K562 (cell line): ENCODE measurements at regions not wholly inside any gene's neighbourhood (a gene's known extent, or its start where the extent isn't known, plus 50 kb on each side); places are given as distances from the start of the nearest gene placed in this dataset.

Experiments used
- ATAC-seq: fragments of 200-7000 bp; cut with Tn5 transposase; 3 replicates; pipeline ENCODE4 v1.9.1; 2020; ENCODE audit warnings: moderate library complexity
- BruUV-seq: library from RNA; stranded (reverse); fragments of 400-500 nt; replicated peaks from 2 replicates; lab custom pipeline; 2021; lab: Mats Ljungman, UMichigan
- CTCF ChIA-PET: fragments of 300-600 bp; formaldehyde crosslinking; extraction: SDS; loops from one replicate; lab custom pipeline; 2021; ENCODE audit warnings: low intra/inter-chr PET ratio; lab: Yijun Ruan, JAX
- POLR2A ChIA-PET: fragments of 300-600, 350-650 bp; sonication (Branson Sonifier 250); formaldehyde crosslinking; extraction: SDS; loops from one replicate; lab custom pipeline; 2021; ENCODE audit warnings: antibody characterized with exemption, inconsistent platforms; lab: Yijun Ruan, JAX
- DNase-seq, 4 experiments: peaks; one replicate each; pipeline versions ENCODE4 v3.0.0 to v3.0.0-alpha.2; 2011 to 2018; ENCODE audit warnings: low spot score in 3 of 4, mixed read lengths in 3 of 4; ENCODE audit errors: extremely low read depth in 1 of 4
- FAIRE-seq: peaks from 2 replicates; lab custom pipeline; 2011; peaks lifted over from hg19 to GRCh38; lab: Jason Lieb, UNC
- H2AFZ ChIP-seq: 2 replicates; pipeline ENCODE4 v1.6.0; 2011; ENCODE audit warnings: low read depth, low read length, control low read depth, inconsistent platforms
- H3K27ac ChIP-seq: fragments of 200-600 bp; 3 replicates; pipeline ENCODE4 v1.8.0; 2011; ENCODE audit warnings: low read depth, mild to moderate bottlenecking, control low read depth, inconsistent platforms, low read length, moderate library complexity, mixed read lengths; ENCODE audit errors: extremely low read depth
- H3K27me3 ChIP-seq, 2 experiments: fragments of 300-600 bp in 1 of 2; 2 replicates in 1 of 2; 3 replicates in 1 of 2; pipeline versions ENCODE4 v1.6.0 to v1.8.0; 2011; ENCODE audit warnings: inconsistent platforms in 2 of 2, low read length in 2 of 2, mild to moderate bottlenecking in 1 of 2, mixed read lengths in 1 of 2, moderate library complexity in 1 of 2; ENCODE audit not compliant: control insufficient read depth in 2 of 2, insufficient read depth in 2 of 2
- H3K36me3 ChIP-seq: fragments of 300-600 bp; 3 replicates; pipeline ENCODE4 v1.8.0; 2011; ENCODE audit warnings: mild to moderate bottlenecking, low read length, inconsistent platforms; ENCODE audit not compliant: control insufficient read depth, insufficient read depth
- H3K4me1 ChIP-seq, 2 experiments: fragments of 200-600 bp in 1 of 2; replicated peaks in 1 of 2; 2 replicates in 1 of 2; 3 replicates in 1 of 2; pipeline versions ENCODE4 v1.5.1 to v1.8.0; 2011; ENCODE audit warnings: inconsistent platforms in 2 of 2, low read length in 2 of 2, mild to moderate bottlenecking in 1 of 2, mixed read lengths in 1 of 2, moderate library complexity in 1 of 2; ENCODE audit not compliant: control insufficient read depth in 2 of 2, insufficient read depth in 2 of 2
- H3K4me2 ChIP-seq: 2 replicates; pipeline ENCODE4 v1.6.1; 2011; ENCODE audit warnings: low read length, control low read depth, inconsistent platforms, mixed read lengths; ENCODE audit not compliant: insufficient read depth
- H3K4me3 ChIP-seq: fragments of 200-600 bp; sonication (generic), shearing (Covaris generic); 2 replicates; pipeline ENCODE4 v1.5.1; 2016; ENCODE audit warnings: control low read depth, inconsistent platforms
- H3K79me2 ChIP-seq: fragments of 200-600 bp; 3 replicates; pipeline ENCODE4 v1.8.0; 2011; ENCODE audit warnings: low read length, inconsistent platforms; ENCODE audit not compliant: control insufficient read depth, insufficient read depth
- H3K9ac ChIP-seq, 2 experiments: 2 replicates each; pipeline versions ENCODE4 v1.6.0 to v1.6.1; 2011; ENCODE audit warnings: low read depth in 2 of 2, low read length in 2 of 2, control low read depth in 1 of 2, inconsistent platforms in 1 of 2, mild to moderate bottlenecking in 1 of 2, mixed read lengths in 1 of 2; ENCODE audit not compliant: insufficient read depth in 1 of 2
- H3K9me1 ChIP-seq: one replicate; pipeline ENCODE4 v1.6.0; 2011; ENCODE audit warnings: inconsistent platforms, mild to moderate bottlenecking, low read length, moderate library complexity; ENCODE audit not compliant: control insufficient read depth, insufficient read depth
- H3K9me3 ChIP-seq: replicated peaks from 2 replicates; pipeline ENCODE4 v1.5.1; 2011; ENCODE audit warnings: low read depth, low read length, inconsistent platforms; ENCODE audit not compliant: control insufficient read depth, insufficient read depth
- H4K20me1 ChIP-seq: replicated peaks from 2 replicates; pipeline ENCODE4 v1.6.1; 2011; ENCODE audit warnings: low read length, inconsistent platforms, mixed read lengths; ENCODE audit not compliant: control insufficient read depth, insufficient read depth
- MXI1 ChIP-seq: IDR thresholded peaks from 2 replicates; pipeline ENCODE4 v1.6.1; 2011; ENCODE audit warnings: low read depth, mild to moderate bottlenecking, improper control_type of control experiment, low read length
- NFIC ChIP-seq: fragments of 450-650 bp; IDR thresholded peaks from 2 replicates; pipeline ENCODE4 v1.6.1; 2017; ENCODE audit warnings: mild to moderate bottlenecking, inconsistent platforms
- SP2 ChIP-seq: IDR thresholded peaks from 2 replicates; pipeline ENCODE4 v1.6.1; 2011; ENCODE audit warnings: mild to moderate bottlenecking, low read depth, low read length, moderate library complexity; ENCODE audit not compliant: poor library complexity, severe bottlenecking; ENCODE audit errors: extremely low read depth
- TFAM ChIP-seq: fragments of 250-450 bp; sonication (Bioruptor Pico); conservative IDR thresholded peaks from 2 replicates; pipeline ENCODE4 v1.5.0; 2021; ENCODE audit warnings: mild to moderate bottlenecking, moderate library complexity
- ZNF57 ChIP-seq: fragments of 450-650 bp; formaldehyde crosslinking; IDR thresholded peaks from 2 replicates; pipeline ENCODE4 v1.4.0; 2020; ENCODE audit warnings: mild to moderate bottlenecking, moderate library complexity
- ZNF589 ChIP-seq: fragments of 200-800 bp; sonication (Bioruptor generic); IDR thresholded peaks from 2 replicates; pipeline ENCODE4 v1.6.1; 2016; ENCODE audit warnings: low read depth, missing genetic modification characterization, missing compliant biosample characterization
- WGBS: fragments of 100-300 bp; shearing (Covaris generic); methylation state at CpG from one replicate; pipeline ENCODE4 v1.1.6; 2016; ENCODE audit warnings: low coverage, mixed read lengths; ENCODE audit not compliant: insufficient coverage; ENCODE audit errors: missing lambda C conversion rate; 5-methylcytosine and 5-hydroxymethylcytosine counted together
- in situ Hi-C: fragments of 300-500 bp; cut with MboI; formaldehyde crosslinking; loops from 4 replicates; pipeline ENCODE4 v1.15.0; 2018; ENCODE audit warnings: inconsistent platforms, mixed read lengths
- intact Hi-C: fragments of 100-400 bp; cut with micrococcal nuclease; formaldehyde crosslinking; loops from 2 replicates; pipeline ENCODE4 v1.14.2; 2022
- TF ChIP-seq, protein P1 (sequence below): fragments of 250-450 bp; sonication (Bioruptor Pico); IDR thresholded peaks from 2 replicates; pipeline ENCODE4 v1.5.0; 2022; ENCODE audit warnings: mild to moderate bottlenecking
- TF ChIP-seq, protein P2 (sequence below): sonication (generic); formaldehyde crosslinking; IDR thresholded peaks from 2 replicates; pipeline ENCODE4 v1.8.0; 2023; ENCODE audit warnings: mild to moderate bottlenecking, missing genetic modification reagents
- TF ChIP-seq, protein P3 (sequence below): sonication (generic); formaldehyde crosslinking; IDR thresholded peaks from 2 replicates; pipeline ENCODE4 v1.8.0; 2023; ENCODE audit warnings: missing genetic modification reagents, mild to moderate bottlenecking, borderline replicate concordance

DNA sequence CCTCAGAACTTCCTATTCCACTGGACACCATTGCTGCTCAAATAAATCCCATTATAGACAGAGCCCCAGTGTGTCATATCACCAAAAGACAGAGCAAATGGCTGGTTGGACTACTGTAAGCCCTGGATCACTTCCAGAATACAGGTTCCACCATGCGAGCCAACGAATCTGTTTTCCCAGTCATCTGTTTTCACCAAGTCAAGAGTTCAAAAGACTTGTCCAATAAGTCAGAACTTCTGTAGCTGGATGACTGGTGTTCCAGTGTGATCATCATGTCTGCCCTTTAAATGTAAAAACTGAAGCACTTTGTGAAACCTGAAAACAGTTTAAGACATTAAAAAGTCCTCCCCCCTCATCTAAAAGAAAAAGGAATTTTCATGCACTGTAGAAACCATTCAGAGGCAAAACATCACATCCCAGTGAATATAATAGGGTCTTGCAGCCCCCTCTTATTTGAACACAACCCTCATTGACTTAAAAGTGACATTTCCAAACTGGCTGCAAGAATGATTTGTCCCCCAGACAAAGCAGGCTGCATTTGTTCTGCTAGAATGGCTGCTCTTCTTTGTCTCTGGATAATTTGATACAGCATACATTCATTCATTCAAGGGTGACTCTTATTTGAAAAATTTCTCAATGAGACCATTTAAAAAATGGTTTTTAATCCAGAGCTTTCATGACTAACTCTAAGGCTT lies 64.6 kb upstream of the TANC1 start:
- no peak for DNase-seq
- no peaks in the 10 kb centered on the region for H4K20me1 ChIP-seq
- in situ Hi-C loops (loop anchor here (10.0 to 25.0 kb wide), 3 partner anchors 221 to 908 kb away; no protein-coding TSS in a partner anchor), intact Hi-C loops (loop anchor here (5.0 to 10.0 kb wide), 4 partner anchors 131 to 1063 kb away; partner anchors contain the start of gene MARCHF7)
- H3K4me1 ChIP-seq: no peaks in the 10 kb centered on the region
- H2AFZ ChIP-seq: no peak overlapping the region
- H3K27me3 ChIP-seq: peaks cover 4% of the 10 kb centered on the region in 2 experiments; a peak in 2 of 5 replicates
- 5% methylated on average over 2 of the region's 2 CpGs for WGBS
- H3K79me2 ChIP-seq: no peaks in the 10 kb centered on the region
- no peak overlapping the region for H3K27ac ChIP-seq
- ChIA-PET CTCF (no interaction called here), POLR2A (interaction anchor here (0.8 kb wide), 1 partner anchor 13 kb away, joined by 3 read pairs; no protein-coding TSS in a partner anchor)
- no peaks in the 10 kb centered on the region for H3K9me1 ChIP-seq
- no peak overlapping the region for H3K4me2 ChIP-seq
- no peak for FAIRE-seq
- BruUV-seq: no TSS peak
- H3K9ac ChIP-seq: no peak overlapping the region
- no peak for ATAC-seq
- H3K36me3 ChIP-seq: no peaks in the 10 kb centered on the region
- H3K9me3 ChIP-seq: no peaks in the 10 kb centered on the region
- no peak overlapping the region for H3K4me3 ChIP-seq
- TF ChIP-seq, protein P1, sequence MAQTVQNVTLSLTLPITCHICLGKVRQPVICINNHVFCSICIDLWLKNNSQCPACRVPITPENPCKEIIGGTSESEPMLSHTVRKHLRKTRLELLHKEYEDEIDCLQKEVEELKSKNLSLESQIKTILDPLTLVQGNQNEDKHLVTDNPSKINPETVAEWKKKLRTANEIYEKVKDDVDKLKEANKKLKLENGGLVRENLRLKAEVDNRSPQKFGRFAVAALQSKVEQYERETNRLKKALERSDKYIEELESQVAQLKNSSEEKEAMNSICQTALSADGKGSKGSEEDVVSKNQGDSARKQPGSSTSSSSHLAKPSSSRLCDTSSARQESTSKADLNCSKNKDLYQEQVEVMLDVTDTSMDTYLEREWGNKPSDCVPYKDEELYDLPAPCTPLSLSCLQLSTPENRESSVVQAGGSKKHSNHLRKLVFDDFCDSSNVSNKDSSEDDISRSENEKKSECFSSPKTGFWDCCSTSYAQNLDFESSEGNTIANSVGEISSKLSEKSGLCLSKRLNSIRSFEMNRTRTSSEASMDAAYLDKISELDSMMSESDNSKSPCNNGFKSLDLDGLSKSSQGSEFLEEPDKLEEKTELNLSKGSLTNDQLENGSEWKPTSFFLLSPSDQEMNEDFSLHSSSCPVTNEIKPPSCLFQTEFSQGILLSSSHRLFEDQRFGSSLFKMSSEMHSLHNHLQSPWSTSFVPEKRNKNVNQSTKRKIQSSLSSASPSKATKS (CRISPR knock-in tag): no peak
- TF ChIP-seq ZNF57 (CRISPR knock-in tag) (no peak), ZNF589 (CRISPR knock-in tag) (no peak), MXI1 (no peak), TFAM (CRISPR knock-in tag) (no peak), NFIC (no peak), SP2 (no peak)
- TF ChIP-seq, protein P2, sequence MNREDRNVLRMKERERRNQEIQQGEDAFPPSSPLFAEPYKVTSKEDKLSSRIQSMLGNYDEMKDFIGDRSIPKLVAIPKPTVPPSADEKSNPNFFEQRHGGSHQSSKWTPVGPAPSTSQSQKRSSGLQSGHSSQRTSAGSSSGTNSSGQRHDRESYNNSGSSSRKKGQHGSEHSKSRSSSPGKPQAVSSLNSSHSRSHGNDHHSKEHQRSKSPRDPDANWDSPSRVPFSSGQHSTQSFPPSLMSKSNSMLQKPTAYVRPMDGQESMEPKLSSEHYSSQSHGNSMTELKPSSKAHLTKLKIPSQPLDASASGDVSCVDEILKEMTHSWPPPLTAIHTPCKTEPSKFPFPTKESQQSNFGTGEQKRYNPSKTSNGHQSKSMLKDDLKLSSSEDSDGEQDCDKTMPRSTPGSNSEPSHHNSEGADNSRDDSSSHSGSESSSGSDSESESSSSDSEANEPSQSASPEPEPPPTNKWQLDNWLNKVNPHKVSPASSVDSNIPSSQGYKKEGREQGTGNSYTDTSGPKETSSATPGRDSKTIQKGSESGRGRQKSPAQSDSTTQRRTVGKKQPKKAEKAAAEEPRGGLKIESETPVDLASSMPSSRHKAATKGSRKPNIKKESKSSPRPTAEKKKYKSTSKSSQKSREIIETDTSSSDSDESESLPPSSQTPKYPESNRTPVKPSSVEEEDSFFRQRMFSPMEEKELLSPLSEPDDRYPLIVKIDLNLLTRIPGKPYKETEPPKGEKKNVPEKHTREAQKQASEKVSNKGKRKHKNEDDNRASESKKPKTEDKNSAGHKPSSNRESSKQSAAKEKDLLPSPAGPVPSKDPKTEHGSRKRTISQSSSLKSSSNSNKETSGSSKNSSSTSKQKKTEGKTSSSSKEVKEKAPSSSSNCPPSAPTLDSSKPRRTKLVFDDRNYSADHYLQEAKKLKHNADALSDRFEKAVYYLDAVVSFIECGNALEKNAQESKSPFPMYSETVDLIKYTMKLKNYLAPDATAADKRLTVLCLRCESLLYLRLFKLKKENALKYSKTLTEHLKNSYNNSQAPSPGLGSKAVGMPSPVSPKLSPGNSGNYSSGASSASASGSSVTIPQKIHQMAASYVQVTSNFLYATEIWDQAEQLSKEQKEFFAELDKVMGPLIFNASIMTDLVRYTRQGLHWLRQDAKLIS: no peak
- TF ChIP-seq, protein P3, sequence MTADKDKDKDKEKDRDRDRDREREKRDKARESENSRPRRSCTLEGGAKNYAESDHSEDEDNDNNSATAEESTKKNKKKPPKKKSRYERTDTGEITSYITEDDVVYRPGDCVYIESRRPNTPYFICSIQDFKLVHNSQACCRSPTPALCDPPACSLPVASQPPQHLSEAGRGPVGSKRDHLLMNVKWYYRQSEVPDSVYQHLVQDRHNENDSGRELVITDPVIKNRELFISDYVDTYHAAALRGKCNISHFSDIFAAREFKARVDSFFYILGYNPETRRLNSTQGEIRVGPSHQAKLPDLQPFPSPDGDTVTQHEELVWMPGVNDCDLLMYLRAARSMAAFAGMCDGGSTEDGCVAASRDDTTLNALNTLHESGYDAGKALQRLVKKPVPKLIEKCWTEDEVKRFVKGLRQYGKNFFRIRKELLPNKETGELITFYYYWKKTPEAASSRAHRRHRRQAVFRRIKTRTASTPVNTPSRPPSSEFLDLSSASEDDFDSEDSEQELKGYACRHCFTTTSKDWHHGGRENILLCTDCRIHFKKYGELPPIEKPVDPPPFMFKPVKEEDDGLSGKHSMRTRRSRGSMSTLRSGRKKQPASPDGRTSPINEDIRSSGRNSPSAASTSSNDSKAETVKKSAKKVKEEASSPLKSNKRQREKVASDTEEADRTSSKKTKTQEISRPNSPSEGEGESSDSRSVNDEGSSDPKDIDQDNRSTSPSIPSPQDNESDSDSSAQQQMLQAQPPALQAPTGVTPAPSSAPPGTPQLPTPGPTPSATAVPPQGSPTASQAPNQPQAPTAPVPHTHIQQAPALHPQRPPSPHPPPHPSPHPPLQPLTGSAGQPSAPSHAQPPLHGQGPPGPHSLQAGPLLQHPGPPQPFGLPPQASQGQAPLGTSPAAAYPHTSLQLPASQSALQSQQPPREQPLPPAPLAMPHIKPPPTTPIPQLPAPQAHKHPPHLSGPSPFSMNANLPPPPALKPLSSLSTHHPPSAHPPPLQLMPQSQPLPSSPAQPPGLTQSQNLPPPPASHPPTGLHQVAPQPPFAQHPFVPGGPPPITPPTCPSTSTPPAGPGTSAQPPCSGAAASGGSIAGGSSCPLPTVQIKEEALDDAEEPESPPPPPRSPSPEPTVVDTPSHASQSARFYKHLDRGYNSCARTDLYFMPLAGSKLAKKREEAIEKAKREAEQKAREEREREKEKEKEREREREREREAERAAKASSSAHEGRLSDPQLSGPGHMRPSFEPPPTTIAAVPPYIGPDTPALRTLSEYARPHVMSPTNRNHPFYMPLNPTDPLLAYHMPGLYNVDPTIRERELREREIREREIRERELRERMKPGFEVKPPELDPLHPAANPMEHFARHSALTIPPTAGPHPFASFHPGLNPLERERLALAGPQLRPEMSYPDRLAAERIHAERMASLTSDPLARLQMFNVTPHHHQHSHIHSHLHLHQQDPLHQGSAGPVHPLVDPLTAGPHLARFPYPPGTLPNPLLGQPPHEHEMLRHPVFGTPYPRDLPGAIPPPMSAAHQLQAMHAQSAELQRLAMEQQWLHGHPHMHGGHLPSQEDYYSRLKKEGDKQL: no peak
